AG09309 (cell line): ENCODE measurements at regions not wholly inside any gene's neighbourhood (a gene's known extent, or its start where the extent isn't known, plus 50 kb on each side); places are given as distances from the start of the nearest gene placed in this dataset.

Experiments
- DNase-seq: peaks from one replicate; pipeline ENCODE4 v3.0.0-alpha.2; 2010; ENCODE audit warnings: low read depth
- H3K4me3 ChIP-seq: 2 replicates; pipeline ENCODE4 v1.5.1; 2011; ENCODE audit warnings: mild to moderate bottlenecking, low read depth, low read length, moderate library complexity; ENCODE audit not compliant: control insufficient read depth
- TF ChIP-seq, protein P1 (sequence below): IDR thresholded peaks from 2 replicates; pipeline ENCODE4 v1.5.1; 2011; ENCODE audit warnings: mild to moderate bottlenecking, low read depth, low read length, inconsistent platforms; ENCODE audit not compliant: insufficient read depth, control insufficient read depth; ENCODE audit errors: missing control alignments

DNA sequence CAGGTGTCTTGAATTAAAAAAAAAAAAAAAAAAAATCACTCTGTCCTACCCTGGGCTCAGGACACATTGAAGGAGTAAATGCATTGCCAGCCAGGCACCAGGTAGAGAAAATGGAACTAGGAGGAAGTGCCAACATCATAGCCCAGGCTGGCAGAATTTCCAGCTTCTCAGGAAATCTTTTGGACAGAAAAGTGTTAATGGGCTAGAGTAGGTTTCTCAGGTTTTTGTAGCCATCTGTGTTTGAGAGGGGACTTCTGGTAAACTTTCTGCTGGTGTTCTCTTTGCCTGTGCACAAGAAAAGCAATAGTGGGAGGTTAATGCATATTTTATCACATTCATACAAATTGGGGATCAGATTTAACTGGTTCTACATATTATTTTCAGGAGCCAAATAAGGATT is 678.3 kb upstream of the NRSN1 start:
- TF ChIP-seq, protein P1, sequence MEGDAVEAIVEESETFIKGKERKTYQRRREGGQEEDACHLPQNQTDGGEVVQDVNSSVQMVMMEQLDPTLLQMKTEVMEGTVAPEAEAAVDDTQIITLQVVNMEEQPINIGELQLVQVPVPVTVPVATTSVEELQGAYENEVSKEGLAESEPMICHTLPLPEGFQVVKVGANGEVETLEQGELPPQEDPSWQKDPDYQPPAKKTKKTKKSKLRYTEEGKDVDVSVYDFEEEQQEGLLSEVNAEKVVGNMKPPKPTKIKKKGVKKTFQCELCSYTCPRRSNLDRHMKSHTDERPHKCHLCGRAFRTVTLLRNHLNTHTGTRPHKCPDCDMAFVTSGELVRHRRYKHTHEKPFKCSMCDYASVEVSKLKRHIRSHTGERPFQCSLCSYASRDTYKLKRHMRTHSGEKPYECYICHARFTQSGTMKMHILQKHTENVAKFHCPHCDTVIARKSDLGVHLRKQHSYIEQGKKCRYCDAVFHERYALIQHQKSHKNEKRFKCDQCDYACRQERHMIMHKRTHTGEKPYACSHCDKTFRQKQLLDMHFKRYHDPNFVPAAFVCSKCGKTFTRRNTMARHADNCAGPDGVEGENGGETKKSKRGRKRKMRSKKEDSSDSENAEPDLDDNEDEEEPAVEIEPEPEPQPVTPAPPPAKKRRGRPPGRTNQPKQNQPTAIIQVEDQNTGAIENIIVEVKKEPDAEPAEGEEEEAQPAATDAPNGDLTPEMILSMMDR, result no peak
- H3K4me3 ChIP-seq, result no peak overlapping the region
- no peak for DNase-seq

DNA sequence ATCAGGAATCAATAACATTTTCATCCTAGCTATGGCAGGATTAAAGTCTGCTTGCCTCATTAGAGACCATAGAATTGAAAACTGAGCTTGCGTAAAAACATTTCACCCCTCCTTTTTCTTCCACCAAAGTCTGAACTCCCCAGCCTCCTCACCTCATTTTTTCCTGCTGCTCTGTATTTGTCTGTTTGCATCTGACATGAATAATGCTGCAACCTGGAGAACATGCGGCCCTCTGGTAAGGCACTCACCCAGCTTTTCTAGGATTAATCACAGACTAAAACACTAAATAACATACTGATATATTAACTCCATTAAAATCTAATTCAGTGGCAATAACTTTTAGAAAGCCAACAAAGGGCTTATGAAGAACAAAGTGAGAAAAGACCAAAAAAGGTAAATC is 677.7 kb upstream of the NRSN1 start:
- H3K4me3 ChIP-seq, result no peak overlapping the region
- TF ChIP-seq, protein P1, result no peak
- no peak for DNase-seq

DNA sequence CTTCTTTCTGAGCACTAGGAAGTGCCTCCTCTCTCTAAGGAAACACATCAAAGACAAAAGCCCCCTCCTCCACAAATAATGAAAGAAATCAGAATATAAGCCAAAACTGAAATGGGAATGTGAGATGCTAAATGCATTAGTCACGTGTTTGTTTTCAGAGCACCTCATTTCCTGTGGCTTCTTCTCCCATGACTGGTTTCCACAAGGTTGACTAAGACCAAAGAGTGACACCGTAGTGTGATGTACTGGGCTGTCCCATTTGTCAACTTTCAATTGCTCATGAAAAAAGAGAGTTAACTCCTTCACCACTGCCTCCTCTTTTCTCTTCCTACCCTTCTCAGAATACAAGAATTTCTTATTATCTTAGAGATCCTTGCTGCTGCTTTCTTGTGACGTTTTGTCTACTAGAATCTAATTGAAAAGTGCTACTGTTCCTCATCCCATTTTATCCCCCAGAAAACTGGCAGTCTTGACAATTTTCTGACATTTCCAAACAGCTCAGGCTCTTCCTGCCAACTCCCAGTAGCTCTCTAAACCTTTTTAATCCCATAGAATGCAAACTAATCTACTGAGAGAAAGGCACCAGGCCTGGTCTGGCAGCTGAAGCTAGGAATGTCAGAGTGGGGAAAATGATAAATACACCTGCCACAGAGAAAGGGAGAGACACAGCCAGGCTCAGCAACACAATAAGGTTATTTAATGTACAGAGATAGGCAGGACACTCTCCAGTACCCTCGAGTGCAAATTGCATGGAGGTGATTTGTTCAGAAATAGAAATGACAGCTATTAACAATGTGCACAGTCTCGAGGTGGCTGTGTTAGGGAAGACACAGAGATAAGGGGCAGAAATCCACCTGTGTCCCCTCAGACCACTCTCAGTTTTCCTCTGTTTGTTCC is 671.7 kb upstream of the NRSN1 start:
- no peak for DNase-seq

DNA sequence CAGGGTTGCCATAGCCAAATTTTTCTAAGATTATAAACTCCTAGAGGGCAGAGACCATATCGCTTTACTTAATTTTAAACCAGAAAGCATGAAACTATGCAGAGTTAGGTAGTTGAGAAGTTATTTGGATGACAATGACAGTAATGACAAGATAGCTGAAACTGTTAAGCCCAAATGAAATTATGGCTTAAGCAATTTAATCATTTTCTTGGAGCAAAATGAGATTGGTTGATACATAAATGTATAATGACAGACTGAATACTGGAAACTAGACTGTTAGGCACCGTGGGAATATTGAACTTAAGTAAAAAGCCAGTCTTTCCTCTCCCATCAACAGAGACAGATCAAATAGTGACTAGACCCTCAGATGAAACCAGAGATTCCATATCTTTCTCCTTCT is 670.3 kb upstream of the NRSN1 start:
- no peak overlapping the region for H3K4me3 ChIP-seq
- TF ChIP-seq, protein P1, result no peak
- no peak for DNase-seq

More for the DNA sequence above, 671.7 kb upstream of the NRSN1 start:
- TF ChIP-seq, protein P1, result no peak
- no peak overlapping the region for H3K4me3 ChIP-seq

DNA sequence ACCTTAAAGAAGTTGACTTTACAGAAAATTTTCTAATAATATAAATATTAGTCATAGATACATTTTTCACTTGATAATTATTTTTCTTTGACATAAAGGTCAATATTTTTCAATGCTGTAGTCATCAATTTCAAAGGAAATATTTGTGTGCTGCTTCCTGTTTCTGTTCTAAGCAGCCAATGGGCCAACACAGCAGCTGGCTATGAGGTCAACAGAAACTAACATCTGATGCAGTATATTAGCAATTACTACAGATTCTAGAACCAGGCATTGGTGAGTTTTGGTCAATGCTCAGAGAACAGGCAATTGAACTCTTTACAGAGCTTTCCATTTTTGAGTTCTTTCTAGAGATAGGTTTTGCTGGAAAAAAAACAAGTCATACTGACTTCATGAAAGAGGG is 669.6 kb upstream of the NRSN1 start:
- TF ChIP-seq, protein P1, result no peak
- DNase-seq, result no peak
- H3K4me3 ChIP-seq, result no peak overlapping the region

DNA sequence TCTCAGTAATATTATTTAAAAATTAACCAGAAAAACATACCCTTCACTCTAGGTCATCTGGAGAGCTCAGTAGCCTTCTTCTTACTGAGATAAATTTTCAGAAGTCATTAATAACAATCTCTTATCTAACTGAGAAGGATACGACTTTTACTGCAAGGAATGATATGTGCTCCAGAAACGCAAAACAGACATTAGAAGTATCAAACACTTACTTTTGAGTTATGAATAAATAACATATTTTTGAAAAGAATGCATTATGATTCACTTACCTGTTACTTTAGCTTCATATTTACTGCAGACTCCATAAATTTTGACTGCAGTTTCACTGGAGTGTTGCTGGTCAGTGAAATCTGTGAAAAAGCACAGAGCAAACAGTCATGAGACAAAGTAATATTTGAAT is 668.7 kb upstream of the NRSN1 start:
- H3K4me3 ChIP-seq, result no peak overlapping the region
- TF ChIP-seq, protein P1, result no peak
- DNase-seq, result no peak

DNA sequence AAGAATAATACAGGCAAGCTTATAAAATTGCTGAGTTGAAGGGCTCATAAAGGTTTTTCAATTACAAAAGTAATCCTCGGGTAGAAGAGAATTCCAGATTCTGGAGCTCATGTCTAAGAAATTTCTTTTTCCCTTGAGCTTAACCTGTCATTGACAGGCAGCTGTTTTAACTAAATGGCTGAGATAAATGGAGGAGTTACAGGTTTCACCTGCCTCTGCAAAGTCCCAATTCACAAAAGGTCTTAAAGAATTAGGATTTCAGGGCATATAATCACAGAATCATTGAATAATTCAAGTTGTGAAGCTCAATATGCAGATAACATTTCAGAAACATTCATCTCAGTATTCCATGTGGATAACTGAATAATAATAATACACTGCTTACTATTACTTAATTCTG is 660.1 kb upstream of the NRSN1 start:
- no peak for DNase-seq
- no peak overlapping the region for H3K4me3 ChIP-seq
- TF ChIP-seq, protein P1, result no peak
